T-cell (primary cell): ENCODE measurements at regions not wholly inside any gene's neighbourhood (a gene's known extent, or its start where the extent isn't known, plus 50 kb on each side); places are given as distances from the start of the nearest gene placed in this dataset.

Source experiments
- ATAC-seq, 4 experiments: fragments of 200-7000 bp in 3 of 4; fragments of 150-1000 bp in 1 of 4; cut with Tn5 transposase; replicated peaks in 1 of 4; 1 replicate in 3 of 4; 2 replicates in 1 of 4; pipeline ENCODE4 v1.10.0; 2021; ENCODE audit warnings: moderate library complexity in 3 of 4, mild to moderate bottlenecking in 2 of 4, moderate number of reproducible peaks in 1 of 4
- CTCF ChIA-PET, 2 donors: fragments of 300-600 bp; sonication (Branson Sonifier 250); formaldehyde crosslinking; loops; one replicate each; lab custom pipeline; 2022; ENCODE audit warnings: antibody characterized with exemption in 2 of 2; lab: Charles Lee
- POLR2A ChIA-PET, 2 donors: fragments of 300-600 bp; sonication (Branson Sonifier 250); formaldehyde crosslinking; loops; one replicate each; lab custom pipeline; 2022; ENCODE audit warnings: antibody characterized with exemption in 2 of 2; lab: Charles Lee
- DNase-seq, 35 experiments: peaks; one replicate each; pipeline versions ENCODE4 v3.0.0 to v3.0.0-alpha.2; 2013 to 2023
- H3K27ac ChIP-seq: one replicate; pipeline ENCODE4 v1.5.1; 2013; ENCODE audit warnings: low read length
- H3K27me3 ChIP-seq, 2 experiments: replicated peaks in 1 of 2; 1 replicate in 1 of 2; 2 replicates in 1 of 2; pipeline versions ENCODE4 v1.6.1 to v1.7.0; 2013; ENCODE audit warnings: low read length in 1 of 2, mixed read lengths in 1 of 2; ENCODE audit not compliant: control insufficient read depth in 2 of 2, insufficient read depth in 2 of 2; ENCODE audit errors: extremely low read depth in 1 of 2
- H3K36me3 ChIP-seq, 2 donors: 1 replicate in 1 of 2; 2 replicates in 1 of 2; pipeline versions ENCODE4 v1.6.1 to v1.7.0; 2013; ENCODE audit warnings: low read length in 1 of 2; ENCODE audit not compliant: control insufficient read depth in 2 of 2, insufficient read depth in 1 of 2; ENCODE audit errors: extremely low read depth in 1 of 2
- H3K4me1 ChIP-seq, 2 experiments: 1 replicate in 1 of 2; 2 replicates in 1 of 2; pipeline versions ENCODE4 v1.6.1 to v1.7.0; 2013; ENCODE audit warnings: low read length in 2 of 2, mixed read lengths in 1 of 2; ENCODE audit not compliant: insufficient read depth in 2 of 2, control insufficient read depth in 1 of 2; ENCODE audit errors: extremely low read depth in 1 of 2
- H3K4me3 ChIP-seq, 2 donors: 1 replicate in 1 of 2; 2 replicates in 1 of 2; pipeline versions ENCODE4 v1.5.1 to v1.7.0; 2013; ENCODE audit warnings: mild to moderate bottlenecking in 2 of 2, low read length in 1 of 2, moderate library complexity in 1 of 2; ENCODE audit not compliant: control insufficient read depth in 1 of 2; ENCODE audit errors: extremely low read depth in 1 of 2
- H3K9me3 ChIP-seq: 2 replicates; pipeline ENCODE4 v1.7.0; 2013
- H3K27ac Mint-ChIP-seq, 2 donors: one replicate each; pipeline ENCODE4 v1.8.0; 2020 to 2021; ENCODE audit warnings: mild to moderate bottlenecking in 2 of 2, mixed read lengths in 2 of 2
- H3K27me3 Mint-ChIP-seq, 2 donors: one replicate each; pipeline ENCODE4 v1.8.0; 2021 to 2022; ENCODE audit warnings: mixed read lengths in 2 of 2
- H3K36me3 Mint-ChIP-seq: one replicate; pipeline ENCODE4 v1.8.0; 2021; ENCODE audit warnings: mixed read lengths
- H3K4me1 Mint-ChIP-seq, 3 donors: one replicate each; pipeline ENCODE4 v1.8.0; 2020 to 2022; ENCODE audit warnings: mixed read lengths in 3 of 3, mild to moderate bottlenecking in 1 of 3
- H3K4me3 Mint-ChIP-seq, 3 donors: one replicate each; pipeline ENCODE4 v1.8.0; 2020 to 2022; ENCODE audit warnings: mild to moderate bottlenecking in 3 of 3, mixed read lengths in 3 of 3, moderate library complexity in 3 of 3
- H3K9me3 Mint-ChIP-seq, 3 donors: one replicate each; pipeline ENCODE4 v1.8.0; 2020 to 2022; ENCODE audit warnings: mixed read lengths in 3 of 3
- WGBS: methylation state at CpG from one replicate; pipeline ENCODE4 v1.1.5; 2013; ENCODE audit warnings: missing lambda C conversion rate; ENCODE audit not compliant: insufficient coverage; 5-methylcytosine and 5-hydroxymethylcytosine counted together

DNA sequence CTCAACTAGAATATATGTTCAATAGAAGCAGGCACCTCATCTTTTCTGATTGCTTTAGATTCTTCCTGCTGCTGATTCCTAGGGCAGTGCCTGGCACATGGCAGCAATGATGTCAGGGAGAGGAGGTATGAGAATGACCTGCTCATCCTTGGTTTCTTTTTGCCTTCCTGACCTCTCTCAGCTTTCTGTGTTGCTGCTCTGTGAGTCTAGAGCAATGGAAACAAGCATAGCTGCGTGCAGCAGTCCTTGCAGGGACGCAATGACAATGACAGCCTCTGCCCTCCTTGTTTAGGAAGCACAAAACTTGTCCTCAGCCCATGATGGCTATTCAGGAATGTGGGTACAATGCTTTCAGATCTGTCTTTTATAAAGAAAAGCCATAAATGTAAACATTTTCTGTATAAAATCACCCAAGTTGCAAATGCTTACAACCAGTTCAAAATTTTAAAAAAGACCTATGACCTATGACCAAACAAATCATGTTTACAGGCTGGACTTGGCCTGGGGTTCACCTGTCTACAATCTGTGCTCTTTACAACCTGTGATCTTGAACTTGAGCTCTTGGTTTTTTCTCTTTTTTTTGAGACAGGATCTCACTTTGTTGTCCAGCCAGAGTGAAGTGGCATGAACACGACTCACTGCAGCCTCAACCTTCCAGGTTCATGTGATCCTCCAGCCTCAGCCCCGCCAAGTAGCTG, 549.4 kb upstream of the ATP2B1 start:
- no peaks in the 10 kb centered on the region for H3K9me3 ChIP-seq
- peaks cover 3 to 5% of the 10 kb centered on the region in 2 experiments for H3K4me1 ChIP-seq
- Mint-ChIP-seq H3K27me3 (no peaks in the 10 kb centered on the region), H3K9me3 (no peaks in the 10 kb centered on the region), H3K36me3 (no peaks in the 10 kb centered on the region), H3K27ac (no peak overlapping the region), H3K4me3 (no peak overlapping the region), H3K4me1 (peaks cover 10 to 12% (median 12%) of the 10 kb centered on the region in 3 donors)
- no peak overlapping the region for H3K27ac ChIP-seq
- H3K27me3 ChIP-seq = no peaks in the 10 kb centered on the region
- CTCF ChIA-PET = no interaction called here
- 89% methylated on average over 3 of the region's 4 CpGs for WGBS
- no peak for ATAC-seq
- no peaks in the 10 kb centered on the region for H3K36me3 ChIP-seq
- no peak overlapping the region for H3K4me3 ChIP-seq
- POLR2A ChIA-PET = no interaction called here
- DNase-seq = no peak

DNA sequence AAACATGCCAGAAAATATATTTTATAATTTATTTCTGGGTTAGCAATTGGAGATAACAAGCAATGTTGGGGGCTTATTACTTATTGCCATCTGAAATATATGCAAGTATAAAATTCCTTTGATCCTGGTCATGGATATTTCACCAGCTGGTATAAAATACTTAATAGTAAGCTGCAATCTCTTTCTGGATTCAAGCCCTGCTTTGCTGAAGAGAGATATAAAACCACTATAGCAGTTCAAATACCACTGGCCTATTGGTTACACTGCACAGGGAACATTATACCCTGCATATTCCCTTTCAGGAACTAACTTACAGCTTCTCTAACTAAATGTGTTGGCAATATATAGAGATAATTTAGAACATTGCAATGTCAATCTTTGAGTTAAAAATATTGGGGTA, 546.2 kb upstream of the ATP2B1 start:
- Mint-ChIP-seq H3K36me3 (no peaks in the 10 kb centered on the region), H3K27me3 (no peaks in the 10 kb centered on the region), H3K4me1 (peaks cover 10 to 15% (median 15%) of the 10 kb centered on the region in 3 donors), H3K27ac (no peak overlapping the region), H3K4me3 (no peak overlapping the region), H3K9me3 (no peaks in the 10 kb centered on the region)
- no peak for DNase-seq
- H3K4me3 ChIP-seq = no peak overlapping the region
- no peaks in the 10 kb centered on the region for H3K36me3 ChIP-seq
- no peaks in the 10 kb centered on the region for H3K27me3 ChIP-seq
- CTCF ChIA-PET = interaction anchor here in 1 of 2 donors (0.6 kb wide), 1 partner anchor 62 kb away, joined by 3 read pairs; no protein-coding TSS in a partner anchor
- peaks cover 3 to 5% of the 10 kb centered on the region in 2 experiments for H3K4me1 ChIP-seq
- no peak for ATAC-seq
- no peaks in the 10 kb centered on the region for H3K9me3 ChIP-seq
- POLR2A ChIA-PET = no interaction called here
- H3K27ac ChIP-seq = no peak overlapping the region

DNA sequence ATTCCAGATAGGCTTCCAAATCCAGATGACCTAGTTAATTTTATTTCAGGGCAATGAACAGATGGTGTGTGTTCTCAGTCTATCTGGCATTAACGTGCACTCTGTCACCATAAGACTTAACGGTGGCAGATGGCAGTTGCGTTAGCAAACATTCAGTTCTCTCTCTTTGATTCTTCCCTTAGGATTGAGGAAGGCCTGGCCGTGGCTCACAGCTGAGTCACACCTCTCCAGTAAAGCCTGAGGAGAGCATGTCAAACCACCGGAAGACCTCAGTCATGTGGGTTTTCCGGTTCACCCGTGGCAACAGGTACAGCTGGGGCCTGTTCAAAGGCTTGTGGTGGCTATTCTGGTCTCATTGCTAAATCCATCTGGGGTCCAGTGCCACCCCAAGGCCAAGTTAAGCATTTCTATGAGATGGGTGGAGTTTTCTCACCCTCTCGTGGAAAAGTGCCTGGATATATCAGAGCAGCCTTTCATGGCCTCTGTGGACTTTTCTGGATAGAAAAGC, 545.1 kb upstream of the ATP2B1 start:
- Histone ChIP-seq H3K9me3 (no peaks in the 10 kb centered on the region), H3K27ac (no peak overlapping the region), H3K36me3 (no peaks in the 10 kb centered on the region), H3K4me3 (no peak overlapping the region), H3K4me1 (peaks cover 3 to 5% of the 10 kb centered on the region in 2 experiments), H3K27me3 (no peaks in the 10 kb centered on the region)
- no peaks in the 10 kb centered on the region for H3K27me3 Mint-ChIP-seq
- no peak overlapping the region for H3K4me3 Mint-ChIP-seq
- H3K9me3 Mint-ChIP-seq = no peaks in the 10 kb centered on the region
- 18% methylated on average over 7 of the region's 8 CpGs for whole genome bisulfite sequencing
- ATAC-seq = peak; percentile 60 to 69 (median 64)
- CTCF ChIA-PET = no interaction called here
- peaks cover 10 to 15% (median 15%) of the 10 kb centered on the region in 3 donors for H3K4me1 Mint-ChIP-seq
- POLR2A ChIA-PET = no interaction called here
- H3K36me3 Mint-ChIP-seq = no peaks in the 10 kb centered on the region
- peak in 30 of 35 experiments; percentile 0 to 45 (median 6) for DNase-seq
- H3K27ac Mint-ChIP-seq = no peak overlapping the region

DNA sequence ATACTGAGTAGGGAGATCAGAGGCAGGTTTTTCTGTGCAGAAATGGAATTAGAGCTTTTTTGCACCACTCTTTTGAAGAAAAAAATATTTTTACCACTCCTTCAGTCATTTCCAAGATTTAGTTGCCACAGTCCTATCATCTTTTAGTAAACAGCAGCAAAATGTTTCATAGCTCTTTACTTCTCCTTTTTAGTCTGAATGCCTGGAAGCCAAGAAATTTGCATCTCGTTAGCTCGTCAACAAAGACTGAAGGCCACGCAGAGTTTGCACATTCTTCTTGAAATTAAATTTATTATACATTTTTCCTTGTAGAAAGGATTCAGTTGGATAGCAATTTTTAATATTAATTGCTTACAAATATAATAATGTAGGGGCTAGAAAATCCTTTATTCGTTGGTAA, 544.5 kb upstream of the ATP2B1 start:
- ChIA-PET POLR2A (no interaction called here), CTCF (no interaction called here)
- Mint-ChIP-seq H3K27me3 (no peaks in the 10 kb centered on the region), H3K4me1 (peaks cover 10 to 15% (median 15%) of the 10 kb centered on the region in 3 donors), H3K4me3 (no peak overlapping the region), H3K27ac (no peak overlapping the region), H3K36me3 (no peaks in the 10 kb centered on the region), H3K9me3 (no peaks in the 10 kb centered on the region)
- peaks cover 3 to 5% of the 10 kb centered on the region in 2 experiments for H3K4me1 ChIP-seq
- no peak overlapping the region for H3K4me3 ChIP-seq
- ATAC-seq = no peak
- DNase-seq = no peak
- no peaks in the 10 kb centered on the region for H3K9me3 ChIP-seq
- no peak overlapping the region for H3K27ac ChIP-seq
- no peaks in the 10 kb centered on the region for H3K36me3 ChIP-seq
- no CpG with 5 or more reads among the region's 4 CpGs for WGBS
- H3K27me3 ChIP-seq = no peaks in the 10 kb centered on the region

DNA sequence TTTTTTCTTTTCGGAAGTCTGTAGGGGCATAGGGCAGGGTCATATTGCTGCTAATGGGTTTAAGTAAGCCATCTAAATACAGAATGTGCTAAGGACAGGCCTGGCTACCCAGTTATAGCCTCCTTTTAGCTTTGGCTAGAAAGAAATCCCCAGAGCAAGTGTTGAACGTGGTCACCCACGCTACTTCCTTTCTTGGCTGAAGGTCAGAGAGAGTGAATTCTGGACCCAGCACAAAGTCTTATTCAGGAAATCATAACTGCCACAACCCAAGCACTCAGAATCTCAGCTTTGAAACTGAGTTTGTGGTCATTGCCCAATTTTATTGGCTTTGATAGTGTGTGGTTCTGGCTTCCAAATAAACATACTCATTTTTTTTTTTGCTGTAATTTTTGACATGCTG, 542.1 kb upstream of the ATP2B1 start:
- Mint-ChIP-seq H3K9me3 (no peaks in the 10 kb centered on the region), H3K27me3 (no peaks in the 10 kb centered on the region), H3K4me3 (no peak overlapping the region), H3K4me1 (peaks cover 10 to 15% (median 15%) of the 10 kb centered on the region in 3 donors), H3K36me3 (no peaks in the 10 kb centered on the region), H3K27ac (no peak overlapping the region)
- no peaks in the 10 kb centered on the region for H3K27me3 ChIP-seq
- no peak overlapping the region for H3K4me3 ChIP-seq
- H3K36me3 ChIP-seq = no peaks in the 10 kb centered on the region
- peaks cover 3 to 5% of the 10 kb centered on the region in 2 experiments for H3K4me1 ChIP-seq
- no peaks in the 10 kb centered on the region for H3K9me3 ChIP-seq
- 0% methylated on average over 1 of the region's 3 CpGs for WGBS
- H3K27ac ChIP-seq = no peak overlapping the region
- ATAC-seq (no peak), DNase-seq (no peak)
- CTCF ChIA-PET = no interaction called here
- POLR2A ChIA-PET = interaction anchor here in 1 of 2 donors (0.6 kb wide), 1 partner anchor 723 kb away, joined by 3 read pairs; no protein-coding TSS in a partner anchor

DNA sequence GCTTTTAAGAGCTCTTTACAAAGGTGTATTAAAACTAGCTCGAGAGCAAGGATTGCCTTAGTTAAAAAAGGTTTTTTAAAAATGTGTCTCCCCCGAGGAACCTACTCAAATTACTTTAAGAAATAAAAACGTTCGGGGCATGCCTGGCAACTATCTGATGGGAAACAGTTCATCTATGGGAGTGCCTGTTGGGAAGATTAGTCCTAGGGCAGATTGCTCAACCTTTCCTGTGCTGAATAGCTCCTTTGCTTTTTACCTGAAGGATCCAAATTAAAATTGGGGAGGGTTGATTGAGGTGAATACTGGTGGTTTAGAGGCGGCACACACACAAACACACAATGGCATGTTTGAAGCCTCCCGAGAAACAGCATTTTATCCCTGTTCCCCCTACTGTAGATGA, 541.4 kb upstream of the ATP2B1 start:
- POLR2A ChIA-PET = interaction anchor here in 1 of 2 donors (0.6 kb wide), 1 partner anchor 768 kb away, joined by 3 read pairs; no protein-coding TSS in a partner anchor
- H3K27me3 Mint-ChIP-seq = no peaks in the 10 kb centered on the region
- no peaks in the 10 kb centered on the region for H3K9me3 Mint-ChIP-seq
- WGBS = 74% methylated on average over 3 of the region's 6 CpGs
- CTCF ChIA-PET = interaction anchor here in 1 of 2 donors (0.6 kb wide), 1 partner anchor 620 kb away, joined by 3 read pairs; no protein-coding TSS in a partner anchor
- no peak for ATAC-seq
- H3K9me3 ChIP-seq = no peaks in the 10 kb centered on the region
- no peaks in the 10 kb centered on the region for H3K27me3 ChIP-seq
- no peak overlapping the region for H3K4me3 Mint-ChIP-seq
- no peak for DNase-seq
- H3K4me3 ChIP-seq = no peak overlapping the region
- H3K4me1 ChIP-seq = peaks cover 3 to 5% of the 10 kb centered on the region in 2 experiments
- H3K4me1 Mint-ChIP-seq = peaks cover 10 to 15% (median 15%) of the 10 kb centered on the region in 3 donors
- no peak overlapping the region for H3K27ac Mint-ChIP-seq
- H3K27ac ChIP-seq = no peak overlapping the region
- no peaks in the 10 kb centered on the region for H3K36me3 Mint-ChIP-seq
- H3K36me3 ChIP-seq = no peaks in the 10 kb centered on the region
